ENCODE measurements at regions not wholly inside any gene's neighbourhood (a gene's known extent, or its start where the extent isn't known, plus 50 kb on each side); places are given as distances from the start of the nearest gene placed in this dataset.

DNA sequence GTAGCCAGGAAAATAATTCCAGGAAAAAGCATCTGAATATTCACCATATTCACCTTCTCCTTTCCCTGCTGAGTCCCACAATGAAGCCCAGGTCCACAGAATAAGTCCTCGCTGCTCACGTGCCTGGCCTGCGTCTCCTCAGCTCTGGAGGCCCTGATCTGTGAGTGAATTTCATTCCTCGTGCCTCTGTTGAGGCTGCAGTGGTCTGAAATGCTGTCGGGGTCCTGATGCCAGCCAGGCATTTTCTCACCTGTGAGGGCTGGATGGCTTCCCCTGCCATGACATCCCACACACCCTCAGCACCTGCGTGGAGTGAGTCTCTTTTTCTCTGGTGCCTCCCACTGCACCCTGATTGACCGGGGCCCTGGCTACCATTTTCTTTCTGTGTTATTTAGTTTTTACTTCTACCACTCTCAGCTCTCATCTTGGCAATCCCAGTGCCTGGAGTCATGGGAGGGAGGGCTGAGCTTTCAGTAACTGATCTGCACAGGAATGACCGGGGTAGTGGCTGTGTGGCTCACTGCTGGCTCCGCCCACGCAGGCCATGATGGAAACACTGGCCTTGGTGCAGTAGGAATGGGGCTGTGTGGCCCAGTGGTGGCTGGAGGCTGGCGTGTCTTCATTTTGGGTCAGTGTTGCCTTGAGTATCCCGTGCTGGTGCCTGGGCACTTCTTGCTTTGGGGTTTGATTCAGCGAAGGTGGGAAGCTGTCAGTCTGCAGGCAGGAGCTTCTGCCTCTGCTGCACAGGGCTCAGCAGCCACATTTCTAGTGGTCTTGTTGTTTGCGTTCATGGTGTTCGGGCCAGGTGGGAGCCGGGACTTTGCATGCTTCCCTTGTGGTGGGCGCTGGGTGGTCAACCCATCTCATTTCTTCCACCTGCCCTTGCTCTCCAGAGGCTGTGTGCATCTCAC is 807.2 kb downstream of the TBC1D22A start:
- Mint-ChIP-seq H3K27me3 (no peaks in the 10 kb centered on the region), H3K4me3 (peak overlapping the region in 1 of 4 donors; percentile 32), H3K9me3 (peaks cover 0 to 2% (median 0%) of the 10 kb centered on the region in 7 donors), H3K27ac (no peak overlapping the region), H3K4me1 (peaks cover 0 to 4% (median 0%) of the 10 kb centered on the region in 4 donors), H3K36me3 (no peaks in the 10 kb centered on the region)
- Histone ChIP-seq H3K4me3 (ENCODE audit: low read depth, low read length) (no peak overlapping the region), H3K4me1 (ENCODE audit: control insufficient read depth, insufficient read depth, low read length, poor library complexity, severe bottlenecking) (no peaks in the 10 kb centered on the region), H3K27me3 (ENCODE audit: control insufficient read depth, insufficient read depth, low read length) (no peaks in the 10 kb centered on the region), H3K27ac (ENCODE audit: insufficient read depth, low read length, poor library complexity, severe bottlenecking) (no peak overlapping the region), H3K36me3 (ENCODE audit: control insufficient read depth, insufficient read depth, low read length) (no peaks in the 10 kb centered on the region), H3K9me3 (ENCODE audit: control insufficient read depth in 2 of 2, low read length in 2 of 2) (no peaks in the 10 kb centered on the region)
- no peak for DNase-seq
- no peak for ATAC-seq (ENCODE audit: low read depth in 2 of 2)

DNA sequence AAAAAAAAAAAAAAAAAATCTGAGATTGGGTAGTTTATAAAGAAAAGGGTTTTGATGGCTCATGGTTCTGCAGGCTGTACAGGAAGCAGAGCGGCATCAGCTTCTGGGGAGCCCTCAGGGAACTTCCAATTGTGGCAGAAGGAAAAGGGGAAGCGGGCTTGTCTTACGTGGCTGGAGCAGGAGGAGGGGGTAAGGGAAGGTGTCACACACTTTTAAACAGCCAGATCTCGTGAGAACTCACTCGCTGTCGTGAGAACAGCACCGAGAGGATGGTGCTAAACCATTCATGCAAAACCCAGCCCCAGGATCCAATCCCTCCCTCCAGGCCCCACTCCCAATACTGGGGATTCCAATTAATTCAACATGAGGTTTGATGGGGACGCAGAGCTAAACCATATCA is 806.2 kb downstream of the TBC1D22A start:
- no peaks in the 10 kb centered on the region for H3K4me1 ChIP-seq (ENCODE audit: control insufficient read depth, insufficient read depth, low read length, poor library complexity, severe bottlenecking)
- Mint-ChIP-seq H3K9me3 (peaks cover 0 to 2% (median 0%) of the 10 kb centered on the region in 7 donors), H3K27me3 (no peaks in the 10 kb centered on the region), H3K4me1 (peaks cover 0 to 4% (median 0%) of the 10 kb centered on the region in 4 donors), H3K36me3 (no peaks in the 10 kb centered on the region), H3K4me3 (no peak overlapping the region), H3K27ac (no peak overlapping the region)
- no peak overlapping the region for H3K27ac ChIP-seq (ENCODE audit: insufficient read depth, low read length, poor library complexity, severe bottlenecking)
- ATAC-seq (ENCODE audit: low read depth in 2 of 2) (no peak), DNase-seq (no peak)
- no peaks in the 10 kb centered on the region for H3K27me3 ChIP-seq (ENCODE audit: control insufficient read depth, insufficient read depth, low read length)
- H3K9me3 ChIP-seq (ENCODE audit: control insufficient read depth in 2 of 2, low read length in 2 of 2), result no peaks in the 10 kb centered on the region
- H3K36me3 ChIP-seq (ENCODE audit: control insufficient read depth, insufficient read depth, low read length), result no peaks in the 10 kb centered on the region
- no peak overlapping the region for H3K4me3 ChIP-seq (ENCODE audit: low read depth, low read length)

DNA sequence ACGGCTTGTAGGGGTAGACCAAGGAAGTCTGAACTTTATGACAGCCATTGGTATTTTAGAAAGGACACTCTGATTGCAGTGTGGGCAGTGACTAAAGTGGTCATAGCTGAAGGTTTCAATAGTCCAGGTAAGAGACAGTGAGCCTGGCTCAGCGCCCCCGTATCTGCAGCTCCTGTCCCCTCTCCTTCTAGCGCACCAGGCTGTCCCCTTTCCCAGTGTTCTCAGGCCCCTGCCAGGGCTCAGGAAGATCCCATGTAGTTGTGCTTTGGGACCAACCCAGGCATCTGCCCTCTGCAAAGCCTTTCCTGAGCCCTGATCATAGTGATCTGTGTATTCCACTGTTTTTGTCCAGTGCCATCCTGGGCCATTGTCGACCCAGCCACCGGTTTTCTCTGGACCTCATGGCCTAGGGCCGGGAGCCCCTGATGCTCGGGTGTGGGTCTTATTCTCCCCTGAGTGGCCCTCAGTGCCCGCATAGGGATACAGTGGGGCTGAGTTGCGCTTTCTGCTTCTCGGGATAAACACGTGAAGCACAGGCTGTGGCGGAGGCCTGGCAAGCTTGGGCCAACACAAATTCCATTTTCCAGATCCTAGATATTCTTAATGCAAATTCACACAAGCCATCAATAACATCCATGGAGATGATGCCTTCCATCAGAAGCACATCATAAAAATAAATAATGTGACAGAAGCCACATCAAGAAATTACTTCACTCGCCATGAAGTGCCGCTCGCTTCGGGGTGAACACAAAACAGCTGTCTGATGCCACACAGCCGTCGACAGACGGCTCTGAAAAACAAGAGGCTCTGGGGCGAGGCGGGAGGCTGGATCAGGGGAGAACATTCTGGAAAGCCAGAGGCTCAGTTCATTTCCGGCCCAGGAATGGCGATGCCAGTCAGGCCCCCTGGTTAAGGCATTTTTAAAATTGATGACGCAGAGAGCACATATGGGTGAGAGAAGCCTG is 805.0 kb downstream of the TBC1D22A start:
- Histone ChIP-seq H3K9me3 (ENCODE audit: control insufficient read depth in 2 of 2, low read length in 2 of 2) (no peaks in the 10 kb centered on the region), H3K27ac (ENCODE audit: insufficient read depth, low read length, poor library complexity, severe bottlenecking) (no peak overlapping the region), H3K36me3 (ENCODE audit: control insufficient read depth, insufficient read depth, low read length) (no peaks in the 10 kb centered on the region), H3K4me3 (ENCODE audit: low read depth, low read length) (no peak overlapping the region), H3K27me3 (ENCODE audit: control insufficient read depth, insufficient read depth, low read length) (no peaks in the 10 kb centered on the region), H3K4me1 (ENCODE audit: control insufficient read depth, insufficient read depth, low read length, poor library complexity, severe bottlenecking) (no peaks in the 10 kb centered on the region)
- no peaks in the 10 kb centered on the region for H3K27me3 Mint-ChIP-seq
- H3K9me3 Mint-ChIP-seq, result peaks cover 0 to 2% (median 0%) of the 10 kb centered on the region in 7 donors
- H3K4me1 Mint-ChIP-seq, result peaks cover 0 to 4% (median 0%) of the 10 kb centered on the region in 4 donors
- no peaks in the 10 kb centered on the region for H3K36me3 Mint-ChIP-seq
- no peak overlapping the region for H3K27ac Mint-ChIP-seq
- H3K4me3 Mint-ChIP-seq, result no peak overlapping the region
- DNase-seq, result no peak
- no peak for ATAC-seq (ENCODE audit: low read depth in 2 of 2)

DNA sequence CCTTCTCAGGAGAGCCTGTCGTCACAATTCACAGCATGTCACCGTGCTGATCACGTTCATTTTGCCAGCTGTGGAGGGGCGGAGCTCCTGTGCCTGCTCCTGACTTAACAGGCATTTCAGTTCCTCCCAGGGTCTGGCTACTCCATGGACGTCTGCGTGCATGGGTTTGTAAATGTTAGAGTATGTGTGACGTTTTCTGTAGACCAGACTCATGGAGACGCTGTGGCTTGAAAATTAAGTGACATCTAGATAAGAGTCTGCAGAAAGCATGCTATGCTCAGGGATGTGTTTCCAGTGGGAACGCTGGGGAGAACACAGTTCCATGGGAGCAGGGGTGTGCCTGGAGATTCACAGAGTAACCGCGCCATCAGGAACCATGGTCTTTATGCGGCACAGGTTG is 804.0 kb downstream of the TBC1D22A start:
- Histone ChIP-seq H3K27me3 (ENCODE audit: control insufficient read depth, insufficient read depth, low read length) (no peaks in the 10 kb centered on the region), H3K4me3 (ENCODE audit: low read depth, low read length) (no peak overlapping the region), H3K4me1 (ENCODE audit: control insufficient read depth, insufficient read depth, low read length, poor library complexity, severe bottlenecking) (no peaks in the 10 kb centered on the region), H3K9me3 (ENCODE audit: control insufficient read depth in 2 of 2, low read length in 2 of 2) (no peaks in the 10 kb centered on the region), H3K36me3 (ENCODE audit: control insufficient read depth, insufficient read depth, low read length) (no peaks in the 10 kb centered on the region), H3K27ac (ENCODE audit: insufficient read depth, low read length, poor library complexity, severe bottlenecking) (no peak overlapping the region)
- Mint-ChIP-seq H3K4me3 (no peak overlapping the region), H3K27me3 (no peaks in the 10 kb centered on the region), H3K4me1 (no peaks in the 10 kb centered on the region), H3K27ac (no peak overlapping the region), H3K9me3 (peaks cover 0 to 2% (median 0%) of the 10 kb centered on the region in 7 donors), H3K36me3 (no peaks in the 10 kb centered on the region)
- no peak for DNase-seq
- ATAC-seq (ENCODE audit: low read depth in 2 of 2), result no peak

DNA sequence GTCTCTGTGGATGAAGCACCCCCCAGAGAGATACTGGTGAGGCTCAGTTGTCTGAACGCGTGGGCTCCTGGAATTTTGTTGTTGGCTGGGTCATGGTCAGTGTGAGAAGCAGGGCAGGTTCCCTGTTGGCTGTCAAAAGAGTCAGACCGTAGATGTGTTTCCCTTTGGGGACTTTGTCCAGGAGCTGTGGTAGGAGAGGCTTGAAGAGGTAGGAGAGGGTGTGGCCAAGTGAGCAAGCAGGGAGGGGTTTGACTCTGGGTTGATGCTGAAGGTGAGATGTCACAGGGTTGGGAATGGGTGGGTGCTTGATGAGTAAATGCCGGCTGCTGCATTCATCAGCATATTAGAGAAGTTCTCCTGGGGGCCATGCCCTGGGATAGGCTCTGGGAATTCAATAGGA is 803.2 kb downstream of the TBC1D22A start:
- Mint-ChIP-seq H3K27ac (no peak overlapping the region), H3K4me3 (no peak overlapping the region), H3K36me3 (no peaks in the 10 kb centered on the region), H3K9me3 (peaks cover 0 to 2% (median 0%) of the 10 kb centered on the region in 7 donors), H3K4me1 (no peaks in the 10 kb centered on the region), H3K27me3 (no peaks in the 10 kb centered on the region)
- no peak for ATAC-seq (ENCODE audit: low read depth in 2 of 2)
- no peaks in the 10 kb centered on the region for H3K36me3 ChIP-seq (ENCODE audit: control insufficient read depth, insufficient read depth, low read length)
- no peak for DNase-seq
- H3K27ac ChIP-seq (ENCODE audit: insufficient read depth, low read length, poor library complexity, severe bottlenecking), result no peak overlapping the region
- H3K4me1 ChIP-seq (ENCODE audit: control insufficient read depth, insufficient read depth, low read length, poor library complexity, severe bottlenecking), result no peaks in the 10 kb centered on the region
- no peaks in the 10 kb centered on the region for H3K27me3 ChIP-seq (ENCODE audit: control insufficient read depth, insufficient read depth, low read length)
- H3K9me3 ChIP-seq (ENCODE audit: control insufficient read depth in 2 of 2, low read length in 2 of 2), result no peaks in the 10 kb centered on the region
- H3K4me3 ChIP-seq (ENCODE audit: low read depth, low read length), result no peak overlapping the region

DNA sequence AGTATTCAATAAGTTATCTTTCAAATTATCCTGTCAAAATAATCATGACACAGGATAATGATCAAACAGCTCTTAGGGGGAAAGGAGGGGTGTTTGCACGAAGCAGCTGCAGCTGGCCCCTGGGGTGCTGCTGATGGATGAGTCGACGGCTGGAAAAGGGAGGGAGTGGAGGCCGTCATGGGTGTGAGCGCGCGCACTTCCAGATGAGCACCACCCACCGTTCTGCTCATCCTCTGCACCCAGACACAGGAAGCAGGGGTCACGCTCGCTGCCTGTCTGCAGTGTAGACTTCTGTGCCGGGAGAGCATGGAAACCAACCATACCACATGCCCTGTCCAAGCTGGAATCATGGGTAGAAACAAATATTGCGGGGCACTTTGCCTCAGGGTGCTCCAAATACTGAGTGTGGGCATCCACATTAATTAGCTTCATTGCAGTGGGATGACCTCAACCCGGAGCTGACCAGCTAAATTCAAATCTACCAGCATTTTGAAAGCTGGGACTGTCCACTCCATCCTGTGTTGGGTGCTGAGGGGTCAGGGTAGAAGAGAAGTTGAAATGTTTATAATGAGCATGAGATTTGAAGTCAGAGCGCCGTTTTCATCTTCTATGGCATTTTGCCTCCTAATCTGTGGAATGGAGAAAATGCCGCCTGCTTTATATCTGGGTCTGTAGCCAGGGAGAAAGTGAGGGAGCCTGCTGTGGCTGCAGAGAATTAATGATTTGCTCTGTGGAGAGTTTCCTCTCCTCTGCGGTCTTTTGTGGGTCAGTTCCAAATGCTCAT is 802.4 kb downstream of the TBC1D22A start:
- Histone ChIP-seq H3K9me3 (ENCODE audit: control insufficient read depth in 2 of 2, low read length in 2 of 2) (no peaks in the 10 kb centered on the region), H3K4me3 (ENCODE audit: low read depth, low read length) (no peak overlapping the region), H3K4me1 (ENCODE audit: control insufficient read depth, insufficient read depth, low read length, poor library complexity, severe bottlenecking) (no peaks in the 10 kb centered on the region), H3K36me3 (ENCODE audit: control insufficient read depth, insufficient read depth, low read length) (no peaks in the 10 kb centered on the region), H3K27ac (ENCODE audit: insufficient read depth, low read length, poor library complexity, severe bottlenecking) (no peak overlapping the region), H3K27me3 (ENCODE audit: control insufficient read depth, insufficient read depth, low read length) (no peaks in the 10 kb centered on the region)
- no peaks in the 10 kb centered on the region for H3K4me1 Mint-ChIP-seq
- H3K9me3 Mint-ChIP-seq, result peaks cover 0 to 2% (median 0%) of the 10 kb centered on the region in 7 donors
- no peak for ATAC-seq (ENCODE audit: low read depth in 2 of 2)
- no peaks in the 10 kb centered on the region for H3K27me3 Mint-ChIP-seq
- H3K4me3 Mint-ChIP-seq, result no peak overlapping the region
- no peaks in the 10 kb centered on the region for H3K36me3 Mint-ChIP-seq
- H3K27ac Mint-ChIP-seq, result no peak overlapping the region
- DNase-seq, result no peak

DNA sequence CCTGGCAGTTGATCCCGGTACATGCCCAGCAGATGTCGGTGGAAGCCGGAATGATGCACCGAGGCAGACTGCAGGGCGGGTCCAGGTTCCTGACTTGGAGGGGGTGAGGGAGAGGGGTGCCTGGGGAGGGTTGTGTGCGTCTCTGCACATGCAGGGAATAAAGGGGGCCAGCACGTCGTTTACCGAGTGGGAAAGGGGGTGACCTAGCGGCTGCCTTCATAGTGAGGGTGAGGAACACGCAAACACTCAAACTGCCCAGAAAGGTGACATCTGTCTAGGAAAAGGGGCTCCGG is 801.7 kb downstream of the TBC1D22A start:
- no peaks in the 10 kb centered on the region for H3K9me3 ChIP-seq (ENCODE audit: control insufficient read depth in 2 of 2, low read length in 2 of 2)
- no peak overlapping the region for H3K27ac Mint-ChIP-seq
- no peak for DNase-seq
- no peaks in the 10 kb centered on the region for H3K9me3 Mint-ChIP-seq
- H3K4me1 Mint-ChIP-seq, result no peaks in the 10 kb centered on the region
- H3K27me3 ChIP-seq (ENCODE audit: control insufficient read depth, insufficient read depth, low read length), result no peaks in the 10 kb centered on the region
- no peaks in the 10 kb centered on the region for H3K36me3 ChIP-seq (ENCODE audit: control insufficient read depth, insufficient read depth, low read length)
- no peaks in the 10 kb centered on the region for H3K27me3 Mint-ChIP-seq
- ATAC-seq (ENCODE audit: low read depth in 2 of 2), result no peak
- H3K27ac ChIP-seq (ENCODE audit: insufficient read depth, low read length, poor library complexity, severe bottlenecking), result no peak overlapping the region
- H3K36me3 Mint-ChIP-seq, result no peaks in the 10 kb centered on the region
- H3K4me3 Mint-ChIP-seq, result no peak overlapping the region
- H3K4me1 ChIP-seq (ENCODE audit: control insufficient read depth, insufficient read depth, low read length, poor library complexity, severe bottlenecking), result no peaks in the 10 kb centered on the region
- no peak overlapping the region for H3K4me3 ChIP-seq (ENCODE audit: low read depth, low read length)
